ENCODE measurements at regions not wholly inside any gene's neighbourhood (a gene's known extent, or its start where the extent isn't known, plus 50 kb on each side); places are given as distances from the start of the nearest gene placed in this dataset.
"Not testable (repeated sequence)": the region's sequence is repeated elsewhere in the genome, so short reads cannot be mapped to it uniquely, and the experiment has no call there.

DNA sequence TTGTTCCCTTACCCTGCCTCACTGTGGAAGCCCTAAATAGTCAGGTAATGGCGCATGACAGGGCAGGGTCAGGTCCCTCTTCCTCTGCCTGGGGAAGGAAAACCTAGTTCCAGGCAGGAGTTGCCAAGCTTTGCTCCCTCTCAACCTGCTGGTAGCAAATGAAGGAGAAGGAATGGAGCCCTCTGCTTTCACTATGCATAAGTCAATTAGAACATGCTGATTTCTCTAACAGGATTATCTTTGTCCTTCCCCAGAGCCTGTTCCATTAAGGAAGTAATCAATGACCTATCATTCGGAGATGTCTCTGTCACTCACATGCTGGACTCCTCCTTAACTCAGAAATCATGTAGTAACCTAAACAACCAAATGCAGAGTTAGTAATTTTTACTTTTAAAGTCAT lies 161.8 kb upstream of the NFIA start:
- TF ChIP-seq POLR2AphosphoS5 (IDR thresholded peaks at IDR 0.05; ENCODE audit: borderline replicate concordance, low read depth, low read length) (no peak), FOXP2 (optimal IDR thresholded peaks at IDR 0.05; ENCODE audit: control extremely low read depth, extremely low read length, insufficient read depth) (no peak)
- Histone ChIP-seq H3K27ac (no peak overlapping the region), H3K9ac (ENCODE audit: insufficient read length) (no peak overlapping the region), H3K4me3 (no peak overlapping the region), H3K36me3 (ENCODE audit: insufficient read depth, low read length) (no peaks in the 10 kb centered on the region), H3K9me3 (ENCODE audit: low read depth, low read length) (no peaks in the 10 kb centered on the region)
- no peak for DNase-seq (ENCODE audit: low read depth, low spot score)

DNA sequence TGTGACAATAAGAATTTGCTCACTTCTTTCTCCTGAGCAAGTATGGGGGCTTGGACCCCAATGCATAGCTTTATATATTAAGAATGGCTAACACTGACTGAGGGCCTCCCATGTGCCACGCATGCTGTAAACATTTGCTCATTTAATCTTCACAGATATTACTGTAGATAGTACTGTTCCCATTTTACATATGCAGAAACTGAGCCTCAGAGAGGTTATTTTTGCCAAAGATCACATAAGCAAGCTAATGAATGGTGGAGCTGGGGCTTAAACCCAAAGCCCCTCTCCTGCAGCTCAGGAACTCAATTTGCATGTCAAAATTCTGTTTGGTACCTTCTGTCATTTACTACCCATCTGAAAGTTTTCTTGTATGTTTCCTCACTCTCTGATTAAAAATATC lies 163.5 kb upstream of the NFIA start:
- no peak for TF ChIP-seq FOXP2 (optimal IDR thresholded peaks at IDR 0.05; ENCODE audit: control extremely low read depth, extremely low read length, insufficient read depth)

GRCh38 chr1:60916906-60917305 lies 165.5 kb upstream of the NFIA start:
- no peak for DNase-seq (ENCODE audit: low read depth, low spot score)
- no peak for TF ChIP-seq FOXP2 (optimal IDR thresholded peaks at IDR 0.05; ENCODE audit: control extremely low read depth, extremely low read length, insufficient read depth)
- TF ChIP-seq EZH2 (IDR thresholded peaks at IDR 0.05): no peak
- TF ChIP-seq POLR2AphosphoS5 (IDR thresholded peaks at IDR 0.05; ENCODE audit: borderline replicate concordance, low read depth, low read length): no peak
- H3K27ac ChIP-seq: no peak overlapping the region
- no peaks in the 10 kb centered on the region for H3K9me3 ChIP-seq (ENCODE audit: low read depth, low read length)
- no peak overlapping the region for H3K4me3 ChIP-seq
- no peak overlapping the region for H3K9ac ChIP-seq (ENCODE audit: insufficient read length)
- H3K36me3 ChIP-seq (ENCODE audit: insufficient read depth, low read length): no peaks in the 10 kb centered on the region

More for the DNA sequence above, 163.5 kb upstream of the NFIA start:
- Histone ChIP-seq H3K9ac (ENCODE audit: insufficient read length) (no peak overlapping the region), H3K9me3 (ENCODE audit: low read depth, low read length) (no peaks in the 10 kb centered on the region), H3K36me3 (ENCODE audit: insufficient read depth, low read length) (no peaks in the 10 kb centered on the region), H3K4me3 (no peak overlapping the region), H3K27ac (no peak overlapping the region)
- no peak for DNase-seq (ENCODE audit: low read depth, low spot score)

GRCh38 chr1:60916199-60916598 lies 166.2 kb upstream of the NFIA start:
- TF ChIP-seq POLR2AphosphoS5 (IDR thresholded peaks at IDR 0.05; ENCODE audit: borderline replicate concordance, low read depth, low read length) (no peak), EZH2 (IDR thresholded peaks at IDR 0.05) (no peak), FOXP2 (optimal IDR thresholded peaks at IDR 0.05; ENCODE audit: control extremely low read depth, extremely low read length, insufficient read depth) (no peak)
- H3K9ac ChIP-seq (ENCODE audit: insufficient read length): no peak overlapping the region
- DNase-seq (ENCODE audit: low read depth, low spot score): no peak
- H3K4me3 ChIP-seq: no peak overlapping the region
- H3K36me3 ChIP-seq (ENCODE audit: insufficient read depth, low read length): no peaks in the 10 kb centered on the region
- no peak overlapping the region for H3K27ac ChIP-seq
- no peaks in the 10 kb centered on the region for H3K9me3 ChIP-seq (ENCODE audit: low read depth, low read length)

DNA sequence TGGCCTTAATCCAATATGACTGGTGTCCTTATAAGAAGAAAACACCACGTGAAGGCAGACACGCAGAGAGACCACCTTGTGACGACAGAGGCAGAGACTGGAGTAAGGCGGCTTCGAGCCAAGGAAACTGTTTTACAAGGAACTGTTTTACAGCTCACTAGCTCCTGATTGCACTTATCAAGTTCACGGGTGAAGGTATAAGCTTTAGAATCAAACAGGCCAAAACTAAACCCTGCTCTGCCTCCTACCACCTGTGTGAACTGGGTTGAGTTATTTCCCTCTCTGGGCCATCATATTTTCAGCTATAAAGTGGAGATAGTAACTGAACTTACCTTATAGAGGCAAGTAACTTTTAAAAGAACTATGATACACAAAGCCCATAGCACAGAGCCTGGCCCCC lies 166.9 kb upstream of the NFIA start:
- H3K36me3 ChIP-seq (ENCODE audit: insufficient read depth, low read length): no peaks in the 10 kb centered on the region
- TF ChIP-seq POLR2AphosphoS5 (IDR thresholded peaks at IDR 0.05; ENCODE audit: borderline replicate concordance, low read depth, low read length) (no peak), EZH2 (IDR thresholded peaks at IDR 0.05) (no peak), FOXP2 (optimal IDR thresholded peaks at IDR 0.05; ENCODE audit: control extremely low read depth, extremely low read length, insufficient read depth) (no peak)
- no peaks in the 10 kb centered on the region for H3K9me3 ChIP-seq (ENCODE audit: low read depth, low read length)
- no peak overlapping the region for H3K4me3 ChIP-seq
- no peak overlapping the region for H3K27ac ChIP-seq
- H3K9ac ChIP-seq (ENCODE audit: insufficient read length): no peak overlapping the region
- no peak for DNase-seq (ENCODE audit: low read depth, low spot score)

DNA sequence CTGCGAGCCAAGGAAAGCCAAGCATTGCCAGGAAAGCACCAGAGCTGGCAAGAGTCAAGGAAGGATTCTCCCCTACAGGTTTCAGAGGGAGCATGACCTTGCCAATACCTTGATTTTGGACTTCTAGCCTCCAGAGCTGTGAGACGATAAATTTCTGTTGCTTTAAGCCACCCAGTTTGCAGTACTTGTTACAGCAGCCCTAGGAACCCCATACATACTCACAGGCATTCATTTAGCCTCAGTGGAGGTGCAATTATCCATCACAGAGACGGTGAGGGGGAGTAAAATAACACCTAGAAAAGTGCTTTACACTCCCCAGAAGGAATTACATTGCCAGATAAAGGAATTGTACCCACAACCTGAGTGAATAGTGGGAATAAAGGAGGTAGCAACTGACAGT lies 167.4 kb upstream of the NFIA start:
- TF ChIP-seq POLR2AphosphoS5 (IDR thresholded peaks at IDR 0.05; ENCODE audit: borderline replicate concordance, low read depth, low read length): no peak
- no peak for TF ChIP-seq EZH2 (IDR thresholded peaks at IDR 0.05)
- no peak for TF ChIP-seq FOXP2 (optimal IDR thresholded peaks at IDR 0.05; ENCODE audit: control extremely low read depth, extremely low read length, insufficient read depth)

DNA sequence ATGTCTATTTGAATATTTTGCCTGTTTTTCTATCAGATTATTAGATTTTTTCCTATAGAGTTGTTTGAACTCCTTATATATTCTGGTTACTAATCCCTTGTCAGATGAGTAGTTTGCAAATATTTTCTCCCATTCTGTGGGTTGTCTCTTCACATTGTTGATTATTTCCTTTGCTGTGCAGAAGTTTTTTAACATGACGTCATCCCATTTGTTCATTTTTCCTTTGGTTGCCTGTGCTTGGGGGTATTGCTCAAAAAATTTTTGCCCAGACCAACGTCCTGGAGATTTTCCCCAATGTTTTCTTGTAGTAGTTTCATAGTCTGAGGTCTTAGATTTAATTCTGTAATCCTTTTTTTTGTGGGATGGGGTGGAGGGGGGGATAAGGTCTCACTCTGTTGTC lies 168.7 kb upstream of the NFIA start:
- H3K27ac ChIP-seq; DNase-seq (ENCODE audit: low read depth, low spot score); H3K36me3 ChIP-seq (ENCODE audit: insufficient read depth, low read length); H3K4me3 ChIP-seq; H3K9me3 ChIP-seq (ENCODE audit: low read depth, low read length); H3K9ac ChIP-seq (ENCODE audit: insufficient read length): not testable (repeated sequence)

More for the DNA sequence above, 167.4 kb upstream of the NFIA start:
- Histone ChIP-seq H3K9ac (ENCODE audit: insufficient read length) (no peak overlapping the region), H3K4me3 (no peak overlapping the region), H3K9me3 (ENCODE audit: low read depth, low read length) (no peaks in the 10 kb centered on the region), H3K36me3 (ENCODE audit: insufficient read depth, low read length) (no peaks in the 10 kb centered on the region), H3K27ac (no peak overlapping the region)
- DNase-seq (ENCODE audit: low read depth, low spot score): no peak

DNA sequence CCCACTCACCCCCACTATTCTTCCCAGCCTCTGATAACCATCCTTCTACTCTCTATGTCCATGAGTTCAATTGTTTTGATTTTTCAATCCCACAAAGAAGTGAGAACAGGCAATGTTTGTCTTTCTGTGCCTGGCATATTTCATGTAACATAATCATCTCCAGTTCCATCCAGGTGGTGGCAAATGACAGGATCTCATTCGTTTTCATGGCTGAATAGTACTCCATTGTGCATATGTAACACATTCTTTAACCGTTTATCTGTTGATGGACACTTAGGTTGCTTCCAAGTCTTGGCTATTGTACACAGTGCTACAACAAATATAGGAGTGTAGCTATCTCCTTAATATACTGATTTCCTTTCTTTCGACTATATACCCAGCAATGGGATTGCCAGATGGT lies 169.3 kb upstream of the NFIA start:
- no peak for DNase-seq (ENCODE audit: low read depth, low spot score)
- Histone ChIP-seq H3K9me3 (ENCODE audit: low read depth, low read length) (no peaks in the 10 kb centered on the region), H3K36me3 (ENCODE audit: insufficient read depth, low read length) (no peaks in the 10 kb centered on the region), H3K27ac (no peak overlapping the region), H3K4me3 (no peak overlapping the region), H3K9ac (ENCODE audit: insufficient read length) (no peak overlapping the region)
- TF ChIP-seq FOXP2 (optimal IDR thresholded peaks at IDR 0.05; ENCODE audit: control extremely low read depth, extremely low read length, insufficient read depth) (no peak), POLR2AphosphoS5 (IDR thresholded peaks at IDR 0.05; ENCODE audit: borderline replicate concordance, low read depth, low read length) (no peak), EZH2 (IDR thresholded peaks at IDR 0.05) (no peak)

DNA sequence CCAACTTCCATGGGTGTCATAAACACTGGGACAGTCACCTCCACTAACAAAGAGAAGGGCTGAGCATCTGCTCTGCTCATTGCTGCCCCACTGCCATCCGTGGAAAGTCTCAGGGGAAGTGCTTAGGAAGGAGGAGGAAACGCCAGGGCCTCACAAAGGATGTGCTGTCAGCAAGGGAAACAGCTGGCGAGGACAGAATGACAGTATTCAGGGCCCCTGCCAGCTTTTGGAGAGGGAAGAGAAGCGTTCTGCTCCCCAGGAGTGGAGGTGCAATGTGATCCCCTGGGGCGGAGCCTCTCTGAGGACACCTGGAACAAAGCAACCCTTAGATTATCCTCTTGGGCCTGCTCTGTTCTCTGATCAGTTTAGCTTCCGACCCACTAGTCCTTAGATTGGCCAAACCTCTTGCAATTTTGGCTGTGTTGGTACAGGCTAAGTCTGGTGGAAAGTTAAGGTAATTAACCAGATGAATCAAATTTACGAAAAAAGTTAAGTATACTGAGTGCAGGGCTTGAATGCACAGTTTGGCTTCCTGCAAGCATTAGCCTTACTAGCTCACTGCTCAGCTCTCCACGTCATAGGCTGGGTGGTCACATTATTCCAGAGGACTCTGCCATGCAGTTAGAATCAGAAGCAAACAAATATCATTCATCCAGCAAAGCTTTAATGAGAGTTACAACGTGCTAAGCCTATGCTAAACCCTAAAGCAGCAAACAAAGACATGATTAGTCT lies 170.2 kb upstream of the NFIA start:
- Histone ChIP-seq H3K4me3 (0 out of 2 replicates have a peak overlapping the region, but pooled peaks have one; percentile 14), H3K36me3 (ENCODE audit: insufficient read depth, low read length) (no peaks in the 10 kb centered on the region), H3K27ac (no peak overlapping the region), H3K9me3 (ENCODE audit: low read depth, low read length) (no peaks in the 10 kb centered on the region), H3K9ac (ENCODE audit: insufficient read length) (no peak overlapping the region)
- DNase-seq (ENCODE audit: low read depth, low spot score): no peak
- TF ChIP-seq POLR2AphosphoS5 (IDR thresholded peaks at IDR 0.05; ENCODE audit: borderline replicate concordance, low read depth, low read length) (no peak), EZH2 (IDR thresholded peaks at IDR 0.05) (no peak), FOXP2 (optimal IDR thresholded peaks at IDR 0.05; ENCODE audit: control extremely low read depth, extremely low read length, insufficient read depth) (no peak)

Data from SK-N-MC (cell line).